CD4-positive, alpha-beta T cell treated with Interleukin-1 beta for 1 hour (primary cell): ENCODE measurements at regions not wholly inside any gene's neighbourhood (a gene's known extent, or its start where the extent isn't known, plus 50 kb on each side); places are given as distances from the start of the nearest gene placed in this dataset.
A peak's percentile ranks its signal among the peaks of the same experiment; 100 is the strongest.
"Not testable (repeated sequence)": the region's sequence is repeated elsewhere in the genome, so short reads cannot be mapped to it uniquely, and the experiment has no call there.

ENCODE experiments used
- DNase-seq, 2 donors: peaks; one replicate each; pipeline ENCODE4 v3.0.0-alpha.2; 2020 to 2022

DNA sequence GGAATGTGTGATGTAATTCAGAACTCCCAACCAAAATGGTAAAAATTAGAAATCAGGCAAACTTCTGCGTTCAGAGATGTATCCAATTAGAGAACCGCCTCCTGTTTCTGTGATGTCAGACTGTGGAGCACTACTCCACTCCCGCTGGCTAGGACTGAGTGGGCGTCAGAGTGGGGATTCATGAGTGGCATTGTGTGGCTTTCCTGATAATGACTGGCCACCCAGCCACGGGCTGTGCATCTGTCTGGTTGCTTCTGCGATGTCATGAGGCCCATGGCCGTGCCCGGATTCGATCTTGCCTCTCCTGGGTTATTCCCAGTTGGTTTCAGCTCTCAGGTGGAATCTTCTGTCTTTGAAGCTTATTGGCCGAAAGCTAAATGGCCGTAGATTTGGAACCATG lies 87.1 kb upstream of the KCNA1 start:
- DNase-seq: no peak

DNA sequence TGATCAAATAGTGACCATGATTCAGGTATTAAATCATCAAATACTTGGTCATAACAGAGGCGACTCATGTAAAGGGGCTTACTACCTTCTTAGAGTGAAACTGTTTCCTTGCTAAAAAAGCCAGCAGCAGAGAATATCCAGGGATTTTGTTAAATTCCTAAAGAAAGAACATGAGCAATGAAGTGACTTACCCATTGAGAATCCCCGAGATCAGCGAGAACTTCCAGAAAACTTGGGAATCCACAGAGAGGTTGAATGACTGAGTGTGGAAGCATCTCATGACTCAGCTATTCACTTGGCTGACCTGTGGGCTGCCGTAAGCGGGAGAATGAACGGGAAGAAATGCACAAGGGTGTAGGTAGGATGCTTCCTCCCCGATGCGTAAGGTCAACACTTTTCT lies 85.3 kb upstream of the KCNA1 start:
- DNase-seq: no peak

DNA sequence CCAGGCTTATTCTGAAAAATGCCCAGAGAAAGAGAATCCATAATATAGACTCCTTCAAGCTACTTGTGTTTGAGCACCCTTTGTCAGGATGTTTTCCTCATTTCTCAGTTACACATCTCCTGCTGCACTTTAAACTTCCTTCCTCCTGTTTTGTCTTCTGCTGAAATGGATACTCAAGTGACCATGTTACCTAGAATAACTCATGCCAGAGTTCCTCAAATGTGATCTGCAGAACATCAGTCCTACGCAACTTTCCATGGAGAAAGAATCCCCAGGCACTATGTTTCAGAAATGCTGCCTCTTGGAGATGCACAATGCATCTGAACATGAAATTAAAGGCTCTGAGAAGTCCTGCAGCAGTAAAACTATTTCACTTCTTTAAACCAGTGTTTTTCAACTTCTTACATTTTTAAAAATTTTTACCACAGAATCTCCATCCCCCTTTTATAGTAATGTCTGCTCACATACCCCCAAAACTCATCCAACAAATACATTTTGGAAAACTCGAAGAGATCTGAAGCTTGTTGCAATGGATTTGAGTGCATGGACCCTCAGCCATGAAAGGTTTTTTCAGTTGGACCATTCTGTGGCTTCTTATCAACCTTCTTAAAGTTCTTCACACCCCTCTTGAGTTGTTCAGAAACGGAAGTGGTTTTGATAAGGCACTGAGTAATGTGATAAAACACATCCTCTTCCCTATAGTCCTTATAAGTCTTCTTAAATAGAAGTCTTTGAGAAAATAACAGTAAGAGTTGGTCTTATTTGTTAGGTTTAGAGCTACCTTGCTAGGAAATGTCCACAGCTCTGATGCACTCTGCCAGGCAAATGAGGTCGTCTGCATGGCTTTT lies 84.5 kb upstream of the KCNA1 start:
- peak in 1 of 2 donors; percentile 43 for DNase-seq

DNA sequence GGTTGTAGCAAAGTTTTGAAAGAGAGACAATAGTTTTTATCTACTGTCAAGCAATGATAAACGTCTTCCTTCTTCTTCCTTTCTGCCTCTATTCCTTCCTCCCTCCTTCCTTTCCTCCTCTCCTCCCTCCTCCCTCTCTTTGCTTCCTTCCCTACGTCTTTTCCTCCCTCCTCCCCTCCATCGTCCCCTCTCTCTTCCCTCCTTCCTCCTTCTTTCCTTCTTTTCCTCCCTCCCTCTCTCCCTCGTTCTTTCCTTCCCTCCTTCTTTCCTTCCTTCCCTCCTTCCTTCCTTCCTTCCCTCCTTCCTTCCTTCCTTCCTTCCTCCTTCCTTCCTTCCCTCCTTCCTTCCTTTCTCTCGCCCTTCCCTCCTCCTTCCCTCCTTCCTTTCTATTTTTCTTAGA lies 82.8 kb upstream of the KCNA1 start:
- no peak for DNase-seq

DNA sequence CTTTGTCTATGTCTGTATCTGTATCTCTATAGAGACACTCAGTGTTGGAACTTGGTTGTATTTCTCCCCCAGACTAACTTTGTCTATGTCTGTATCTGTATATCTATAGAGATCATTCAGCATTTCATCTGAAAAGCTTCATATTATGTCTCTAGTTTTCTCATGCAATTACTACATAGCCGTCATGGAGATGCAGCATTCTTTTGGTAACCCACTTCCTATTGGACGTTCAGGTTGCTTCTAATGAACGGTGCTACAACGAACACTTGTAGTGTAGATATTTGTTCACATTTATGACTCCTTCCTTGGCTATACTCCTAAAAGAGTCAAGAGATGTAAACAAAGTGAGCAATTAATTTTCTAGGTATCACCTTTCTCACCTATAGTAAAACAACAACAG lies 81.5 kb upstream of the KCNA1 start:
- no peak for DNase-seq

DNA sequence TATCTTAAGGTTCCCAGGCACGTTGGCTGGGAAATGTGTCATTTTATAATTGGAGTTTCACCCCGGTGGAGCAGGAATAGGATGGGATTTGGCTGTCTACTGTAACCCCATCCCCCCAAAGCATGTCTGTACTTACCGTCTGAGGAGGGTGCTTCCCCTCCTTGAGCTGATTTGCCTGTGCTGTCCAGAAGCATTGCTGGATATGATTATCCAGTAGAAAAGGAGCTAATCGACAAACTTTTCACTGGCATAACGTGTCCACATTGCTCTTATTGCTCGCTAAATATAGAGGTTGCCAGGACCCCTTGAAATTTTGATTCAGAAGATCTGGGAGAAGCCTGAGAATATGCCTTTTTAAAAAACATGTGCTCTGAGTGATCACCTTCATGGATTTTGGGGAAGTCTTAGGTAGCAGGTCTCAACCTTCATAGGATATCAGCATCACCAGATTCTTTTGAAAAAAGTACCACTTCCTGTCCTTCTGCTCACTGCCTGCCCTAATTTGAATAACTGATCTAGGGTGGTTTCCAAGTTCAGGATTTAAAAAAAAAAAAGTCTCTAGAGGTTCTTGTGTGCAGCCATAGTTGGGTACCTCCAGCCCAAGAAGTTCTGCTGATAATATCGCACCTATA lies 80.4 kb upstream of the KCNA1 start:
- DNase-seq: peak; percentile 10 to 45

DNA sequence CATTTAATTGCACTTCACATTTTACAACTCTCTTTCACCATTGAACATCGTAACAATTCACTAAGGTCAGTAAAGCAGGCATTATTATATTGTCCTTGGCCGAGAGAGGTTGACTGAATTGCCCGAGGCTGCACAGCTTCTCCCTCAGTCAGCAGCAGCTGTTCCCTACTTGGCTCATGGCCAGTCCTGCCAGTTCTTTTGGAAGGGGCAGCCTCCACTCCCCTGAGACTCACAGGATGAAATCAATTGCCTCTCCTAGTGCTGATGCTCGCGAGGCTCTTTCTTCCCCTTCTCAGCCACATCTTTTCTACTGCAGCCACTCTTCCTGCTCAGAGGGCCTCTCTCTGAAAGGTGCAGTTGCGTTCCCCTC lies 79.9 kb upstream of the KCNA1 start:
- DNase-seq: no peak

DNA sequence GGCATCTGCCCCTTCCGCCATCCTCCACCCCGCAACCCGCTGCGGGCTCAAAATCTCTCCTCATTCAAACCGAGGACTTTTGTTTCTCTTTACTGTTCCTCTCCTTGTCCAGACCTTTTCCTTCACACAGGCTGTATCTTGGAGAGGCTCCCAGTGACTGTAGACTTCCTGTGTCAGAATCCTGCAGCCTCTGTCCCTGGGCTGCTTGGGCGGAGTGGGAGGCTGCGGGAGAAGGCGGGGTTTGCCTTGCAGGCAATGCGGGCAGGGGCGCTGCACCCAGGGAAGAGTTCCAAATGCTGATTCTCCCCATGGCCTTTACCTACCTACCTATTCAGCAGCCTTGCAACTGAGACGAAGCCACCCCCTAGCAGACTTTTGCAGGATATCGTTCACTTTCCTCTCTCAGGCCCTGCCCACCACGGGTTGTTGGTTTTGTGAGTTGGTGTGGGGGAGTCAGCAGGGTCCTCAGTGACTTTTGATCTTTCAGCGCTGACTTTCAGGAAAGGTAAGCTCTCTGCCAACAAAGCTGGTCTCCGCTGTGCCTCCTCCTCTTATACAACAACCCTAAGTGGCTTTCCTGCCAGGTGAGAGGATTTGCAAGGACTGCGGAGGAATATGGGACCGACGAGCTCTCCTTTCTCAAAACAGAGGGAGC lies 79.0 kb upstream of the KCNA1 start:
- DNase-seq: no peak

DNA sequence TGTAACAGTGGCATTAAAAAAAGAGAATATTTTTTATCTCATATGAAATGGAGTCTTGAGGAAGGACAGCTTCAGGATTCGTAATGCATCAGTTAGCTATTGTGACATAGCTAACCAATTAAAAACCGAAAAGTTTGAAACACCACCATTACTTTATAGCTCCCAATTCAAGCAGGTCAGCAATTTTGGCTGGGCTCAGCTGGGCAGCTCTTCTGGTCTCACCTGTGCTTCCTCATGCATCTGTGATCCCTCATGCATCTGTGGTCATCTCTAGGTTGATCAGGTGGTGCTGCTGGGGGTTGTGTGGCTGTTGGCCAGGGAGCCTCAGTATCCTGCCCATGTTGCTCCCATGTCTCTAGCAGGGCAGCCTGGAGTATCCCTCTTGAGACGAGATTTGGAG lies 76.7 kb upstream of the KCNA1 start:
- no peak for DNase-seq

DNA sequence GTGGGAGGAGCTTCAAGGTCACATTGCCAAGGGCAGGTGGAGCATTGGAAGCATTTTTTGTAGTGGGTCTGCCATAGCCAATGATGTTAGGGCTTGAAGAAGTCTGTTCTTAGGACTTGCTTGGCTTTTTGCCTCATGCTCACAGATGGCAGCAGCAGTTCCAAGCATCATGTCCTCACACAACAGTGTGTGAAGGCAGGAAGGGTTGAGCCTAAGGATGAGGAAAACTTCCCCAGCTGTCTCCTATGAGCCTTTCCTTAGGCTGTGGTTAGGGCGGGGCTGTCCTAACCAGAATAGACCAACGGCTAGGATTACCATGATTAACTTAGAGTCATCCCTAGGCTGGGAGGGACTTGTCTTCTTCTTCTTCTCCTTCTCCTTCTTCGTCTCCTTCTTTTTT lies 76.2 kb upstream of the KCNA1 start:
- DNase-seq: no peak

DNA sequence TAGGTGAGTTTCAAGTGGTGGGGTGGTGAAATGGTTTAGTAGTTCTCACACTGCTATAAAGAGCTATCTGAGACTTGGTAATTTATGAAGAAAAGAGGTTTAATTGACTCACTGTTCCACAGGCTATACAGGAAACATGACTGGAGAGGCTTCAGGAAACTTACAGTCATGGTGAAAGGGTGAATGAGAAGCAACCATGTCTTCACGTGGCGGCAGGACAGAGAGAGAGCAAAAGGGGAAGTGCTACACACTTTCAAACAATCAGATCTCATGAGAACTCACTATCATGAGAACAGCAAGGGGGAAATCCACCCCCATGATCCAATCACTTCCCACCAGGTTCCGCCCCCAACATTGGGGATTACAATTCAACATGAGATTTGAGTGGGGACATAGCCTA lies 67.3 kb upstream of the KCNA1 start:
- not testable (repeated sequence) for DNase-seq

DNA sequence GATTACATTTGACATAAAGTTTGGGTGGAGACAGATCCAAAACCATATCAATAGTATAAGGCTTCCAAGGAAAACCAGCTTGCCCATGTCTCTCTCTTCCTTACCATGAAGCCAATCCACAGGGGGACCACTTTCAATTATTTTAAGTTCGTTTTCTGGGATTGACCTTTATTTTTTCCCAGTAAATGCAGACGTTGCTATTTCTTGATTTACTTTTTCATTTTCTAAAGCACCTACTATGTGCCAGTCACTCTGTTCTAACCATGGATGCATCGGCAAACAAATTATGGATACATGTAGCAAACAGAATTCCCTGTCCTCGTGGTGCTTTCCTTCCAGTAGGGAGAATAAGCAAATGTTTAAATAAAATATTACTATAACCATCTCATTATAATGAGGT lies 65.8 kb upstream of the KCNA1 start:
- DNase-seq: no peak

DNA sequence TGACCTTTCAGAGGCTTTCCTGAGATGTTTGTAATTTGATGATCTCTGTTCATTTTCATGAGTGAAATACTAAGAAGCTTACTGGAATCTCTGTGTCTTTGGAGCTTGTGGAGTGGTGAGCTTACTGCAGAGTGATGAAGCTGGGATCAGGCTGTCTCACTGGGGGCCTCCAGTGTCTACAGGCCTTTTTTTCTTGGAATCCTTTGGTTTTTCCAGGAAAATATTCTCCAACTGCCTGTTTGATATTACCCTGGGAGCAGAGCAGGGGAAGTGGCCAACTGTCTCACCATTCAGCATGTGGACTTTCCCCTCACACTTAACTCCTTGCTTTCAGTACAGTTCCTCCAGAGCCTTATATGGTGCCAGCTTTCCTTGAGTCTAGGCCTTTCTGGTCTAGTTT lies 62.0 kb upstream of the KCNA1 start:
- no peak for DNase-seq

DNA sequence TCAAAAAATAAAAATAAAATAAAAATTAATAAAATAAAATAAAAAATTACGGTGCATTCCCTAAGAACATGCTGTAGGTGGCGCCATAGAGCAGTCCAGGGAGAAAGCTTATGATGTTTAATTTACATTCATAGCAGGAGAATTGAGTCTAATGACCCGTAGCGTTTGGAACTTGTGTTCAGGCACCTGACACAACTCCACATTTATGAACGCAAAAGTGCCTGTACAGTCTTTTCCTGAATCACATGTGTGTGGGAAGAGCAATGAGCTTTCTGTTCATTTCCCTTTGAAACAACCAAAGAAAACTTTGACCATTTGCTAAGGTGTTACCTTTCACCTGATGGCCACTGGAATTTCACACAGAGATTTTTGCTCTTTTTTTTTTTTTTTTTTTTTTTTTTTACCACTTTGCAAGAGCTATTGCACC lies 60.6 kb upstream of the KCNA1 start:
- peak; percentile 19 to 29 for DNase-seq

DNA sequence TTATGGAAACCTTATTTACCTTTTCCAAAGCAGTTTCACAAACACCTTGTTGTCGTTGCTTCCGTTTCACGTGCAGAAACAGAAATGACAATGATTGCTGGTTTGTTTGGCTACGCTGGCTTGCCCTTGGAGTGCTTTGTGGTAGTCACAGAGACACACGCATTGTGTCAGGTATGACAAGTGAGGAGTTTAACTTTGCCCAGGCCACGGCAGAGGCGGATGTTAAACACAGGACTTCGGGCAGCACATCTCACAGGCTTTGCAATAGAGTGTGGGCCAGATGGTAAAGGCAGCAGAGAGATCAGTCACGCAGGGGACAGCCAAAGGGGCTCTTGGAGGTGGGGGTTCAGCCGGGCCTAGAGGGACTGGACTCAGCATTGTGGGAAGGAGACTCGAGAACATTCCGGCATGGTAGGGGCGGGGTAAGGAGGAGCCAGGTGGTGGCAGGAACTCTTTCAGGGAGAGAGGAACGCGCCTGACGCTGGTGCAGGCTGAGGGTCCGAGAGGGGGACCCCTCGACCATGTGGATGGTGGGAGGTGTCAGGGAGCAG lies 59.8 kb upstream of the KCNA1 start:
- no peak for DNase-seq

DNA sequence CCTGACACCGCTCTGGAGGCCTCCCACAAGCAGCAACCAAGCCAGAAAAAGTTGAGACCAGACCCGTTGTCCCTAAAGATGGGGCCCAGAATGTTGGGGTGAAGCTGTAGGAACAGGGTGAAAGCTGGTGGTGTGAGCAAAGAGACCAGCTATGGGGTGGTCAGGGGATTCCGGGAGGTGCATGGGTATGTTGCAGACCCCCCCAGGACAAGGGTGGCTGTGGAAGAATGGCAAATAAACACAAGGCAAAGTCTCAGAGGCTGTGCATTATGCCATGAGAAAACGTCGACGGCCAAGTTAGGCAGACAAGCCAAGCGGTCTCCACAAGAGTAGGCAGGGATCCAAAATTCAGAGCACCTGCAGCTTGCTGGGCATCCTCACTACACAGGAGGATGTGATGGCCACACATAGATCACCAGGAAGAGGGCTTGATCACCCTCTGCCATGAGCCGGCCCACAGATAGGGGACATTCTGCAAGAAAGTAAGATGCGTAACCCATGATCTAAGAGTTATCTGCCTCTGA lies 58.8 kb upstream of the KCNA1 start:
- no peak for DNase-seq

DNA sequence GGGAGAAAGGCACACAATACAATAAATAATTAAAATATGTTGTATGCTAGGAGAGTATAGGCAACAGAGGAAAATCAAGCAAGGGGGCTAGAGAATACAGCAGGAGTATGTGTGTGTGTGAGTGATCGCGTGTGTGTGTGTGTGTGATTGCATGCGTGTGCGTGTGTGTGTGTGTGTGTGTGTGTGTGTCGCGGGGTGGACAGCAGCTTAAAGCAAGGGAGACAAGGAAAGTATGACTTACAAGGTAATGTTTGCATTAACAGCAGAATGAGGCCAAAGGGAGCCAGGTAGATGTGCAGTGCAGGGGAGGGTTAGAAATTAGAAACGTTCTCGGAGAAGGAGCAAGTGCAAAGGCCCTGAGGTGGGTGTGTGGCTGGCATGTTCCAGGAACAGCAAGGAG lies 57.4 kb upstream of the KCNA1 start:
- DNase-seq: no peak

DNA sequence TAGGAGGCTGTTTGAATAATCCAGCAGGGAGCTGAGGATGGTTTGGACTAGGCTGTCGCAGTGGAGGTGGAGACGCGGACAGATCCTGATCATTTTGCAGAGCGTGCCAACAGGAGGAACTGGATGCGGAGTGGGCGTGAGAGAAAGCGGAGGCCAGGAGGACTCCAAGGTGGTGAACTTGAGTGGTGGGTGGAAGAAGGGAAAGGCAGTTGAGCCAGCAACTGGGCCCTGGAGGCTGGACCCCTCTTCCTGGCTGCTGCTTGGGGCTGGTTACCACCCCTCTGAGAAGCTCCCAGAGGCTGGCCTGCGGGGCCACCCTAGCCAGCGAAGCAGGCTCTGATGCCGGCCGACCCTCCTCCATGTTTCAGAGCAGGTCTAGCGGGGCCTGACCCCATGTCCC lies 56.8 kb upstream of the KCNA1 start:
- DNase-seq: no peak

DNA sequence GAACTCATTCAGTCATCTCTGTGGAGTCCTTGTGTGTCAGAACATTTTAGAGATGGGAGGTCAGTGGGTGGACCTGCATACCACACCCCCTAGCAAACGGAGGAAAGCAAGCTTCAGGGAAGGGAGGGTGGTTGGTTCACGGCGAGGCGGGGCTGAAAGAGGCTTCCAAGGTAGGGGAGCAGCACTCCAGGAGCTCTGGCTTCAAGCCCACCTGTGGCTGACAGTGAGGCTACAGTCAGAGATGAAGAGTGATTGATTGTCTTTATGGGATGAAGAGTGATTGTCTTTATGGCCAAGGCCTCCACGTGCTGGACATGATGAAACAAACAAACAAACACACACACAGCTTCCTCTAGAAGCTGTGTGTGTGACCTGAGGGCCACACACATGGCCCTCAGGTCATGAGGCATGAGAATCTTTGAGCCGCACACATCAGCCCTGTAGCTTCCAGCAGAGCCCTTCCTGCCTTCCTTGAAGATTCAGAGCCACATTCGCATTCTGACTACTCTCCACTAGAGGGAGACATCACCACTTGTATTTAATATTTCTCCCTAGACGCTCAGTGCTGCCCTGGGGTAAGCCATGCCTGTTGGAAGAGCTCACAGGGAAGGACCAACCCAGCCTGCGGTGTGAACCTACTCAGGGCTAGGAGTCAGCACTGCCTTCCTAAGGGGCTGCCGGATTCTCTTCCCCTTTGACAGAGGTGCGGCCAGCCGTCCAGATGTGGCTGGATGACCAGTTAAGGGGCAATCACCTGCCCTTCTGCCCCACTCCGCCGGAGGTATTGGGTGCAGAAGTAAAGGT lies 54.4 kb upstream of the KCNA1 start:
- DNase-seq: peak; percentile 47 to 70

DNA sequence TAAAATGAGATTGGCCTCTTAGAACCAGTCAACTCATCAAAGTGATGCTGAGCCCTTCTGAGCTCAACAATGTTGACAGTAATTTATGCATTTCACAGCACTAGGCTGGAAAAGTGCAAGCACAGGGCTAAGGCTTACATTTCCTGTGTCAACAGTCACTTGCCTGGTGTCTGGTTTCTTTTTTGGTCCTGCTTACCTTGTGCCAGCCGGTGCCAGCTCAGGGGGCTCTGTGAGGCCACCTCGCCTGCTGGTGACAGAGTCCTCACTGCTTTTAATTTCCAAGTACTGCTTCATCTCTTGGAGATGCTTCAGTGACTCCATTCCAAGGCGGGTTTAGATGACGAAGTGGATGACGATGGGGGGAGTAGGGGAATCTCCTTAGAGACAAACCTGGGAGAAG lies 53.1 kb upstream of the KCNA1 start:
- DNase-seq: no peak

DNA sequence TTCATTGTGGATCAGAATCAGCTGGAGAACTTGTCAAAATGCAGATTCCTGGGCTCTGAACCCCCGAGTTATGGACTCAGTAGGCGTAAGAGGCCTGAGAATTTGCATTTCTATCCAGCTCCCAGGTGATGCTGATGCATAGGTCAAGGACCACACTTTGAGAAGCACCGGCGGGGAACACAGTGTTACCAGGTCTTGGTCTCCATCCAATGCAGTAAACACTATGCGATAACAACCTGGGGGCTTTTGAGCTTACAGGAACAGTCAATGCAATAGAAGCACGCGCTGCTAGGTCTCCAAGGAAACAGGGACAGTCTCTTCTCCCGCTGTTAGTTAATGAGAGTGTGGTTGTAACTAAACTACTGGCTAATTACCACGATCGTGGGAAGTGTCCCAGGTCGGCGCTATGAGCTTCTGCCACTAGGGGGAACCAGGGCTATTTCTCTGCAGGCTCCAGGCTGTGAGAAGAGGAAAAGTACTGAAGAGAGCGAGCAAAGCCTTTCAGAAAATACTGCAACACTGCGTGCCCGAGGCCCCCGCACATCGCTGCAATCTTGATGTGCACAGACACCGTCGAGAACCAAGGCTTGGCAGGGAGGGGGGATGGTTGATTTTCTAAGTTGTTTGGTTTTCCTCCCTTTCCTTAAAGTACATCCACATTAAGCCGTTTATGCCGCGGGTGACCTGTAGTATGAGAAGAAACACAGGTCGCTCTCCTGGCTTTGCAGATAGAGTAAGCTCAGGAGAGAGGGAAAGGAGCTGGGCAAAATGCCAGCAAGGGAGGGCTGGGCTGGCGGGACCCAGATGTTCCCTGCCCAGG lies 52.0 kb upstream of the KCNA1 start:
- DNase-seq: peak; percentile 54 to 66

DNA sequence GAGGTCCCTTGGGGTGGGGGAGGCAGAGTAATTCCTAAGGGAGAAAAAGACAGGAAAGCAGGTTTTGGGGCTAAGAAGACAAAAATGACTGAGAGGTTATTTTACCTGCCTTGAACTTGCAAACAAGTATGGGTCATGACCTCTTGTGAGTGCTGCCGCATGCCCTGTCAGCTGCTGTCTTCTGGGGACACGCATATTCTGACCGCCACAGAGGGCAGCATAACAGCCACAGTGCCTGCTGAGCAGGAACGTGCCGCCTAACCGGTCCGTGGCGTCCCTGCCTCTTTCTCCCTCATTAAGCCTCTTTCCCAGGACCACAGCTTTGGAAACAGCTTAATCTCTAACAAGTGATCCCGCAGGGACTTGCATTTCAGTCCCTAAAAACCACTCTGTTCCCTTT lies 51.3 kb upstream of the KCNA1 start:
- DNase-seq: no peak
